ENCODE measurements at regions not wholly inside any gene's neighbourhood (a gene's known extent, or its start where the extent isn't known, plus 50 kb on each side); places are given as distances from the start of the nearest gene placed in this dataset.

DNA sequence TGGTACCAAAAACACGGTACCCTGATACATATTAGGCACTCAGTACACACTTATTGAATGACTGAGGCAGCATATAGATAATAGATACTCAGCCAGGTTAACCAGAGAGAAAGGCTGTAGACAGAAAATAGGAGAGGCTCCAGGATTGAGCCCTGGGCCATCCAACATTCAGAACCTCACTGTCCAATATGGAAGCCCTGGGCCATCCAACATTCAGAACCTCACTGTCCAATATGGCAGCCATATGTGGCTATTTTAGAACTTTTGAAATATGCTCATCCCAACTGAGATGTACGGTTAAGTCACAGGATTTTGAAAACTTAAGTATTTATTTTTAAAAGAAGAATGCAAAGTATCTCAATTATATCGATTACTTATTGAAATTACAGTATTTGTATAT, 142.5 kb upstream of the ID4 start:
- Histone ChIP-seq H4K20me1 (ENCODE audit: insufficient read depth, low read length) (no peaks in the 10 kb centered on the region), H3K4me2 (ENCODE audit: insufficient read depth, low read length) (no peak overlapping the region), H3K4me1 (ENCODE audit: insufficient read depth, low read length) (no peaks in the 10 kb centered on the region), H3K9me3 (ENCODE audit: insufficient read depth, low read length, severe bottlenecking) (no peaks in the 10 kb centered on the region), H3K36me3 (ENCODE audit: insufficient read depth, low read length) (no peaks in the 10 kb centered on the region), H3K27ac (ENCODE audit: low read length) (no peak overlapping the region), H3K4me3 (ENCODE audit: low read depth in 1 of 2, low read length in 2 of 2) (no peak overlapping the region), H2AFZ (ENCODE audit: low read depth, low read length) (no peak overlapping the region), H3K9ac (ENCODE audit: low read depth, low read length) (no peak overlapping the region), H3K27me3 (ENCODE audit: insufficient read depth, low read length, poor library complexity) (no peaks in the 10 kb centered on the region), H3K79me2 (ENCODE audit: insufficient read depth, low read length) (no peaks in the 10 kb centered on the region)
- TF ChIP-seq, protein P1, sequence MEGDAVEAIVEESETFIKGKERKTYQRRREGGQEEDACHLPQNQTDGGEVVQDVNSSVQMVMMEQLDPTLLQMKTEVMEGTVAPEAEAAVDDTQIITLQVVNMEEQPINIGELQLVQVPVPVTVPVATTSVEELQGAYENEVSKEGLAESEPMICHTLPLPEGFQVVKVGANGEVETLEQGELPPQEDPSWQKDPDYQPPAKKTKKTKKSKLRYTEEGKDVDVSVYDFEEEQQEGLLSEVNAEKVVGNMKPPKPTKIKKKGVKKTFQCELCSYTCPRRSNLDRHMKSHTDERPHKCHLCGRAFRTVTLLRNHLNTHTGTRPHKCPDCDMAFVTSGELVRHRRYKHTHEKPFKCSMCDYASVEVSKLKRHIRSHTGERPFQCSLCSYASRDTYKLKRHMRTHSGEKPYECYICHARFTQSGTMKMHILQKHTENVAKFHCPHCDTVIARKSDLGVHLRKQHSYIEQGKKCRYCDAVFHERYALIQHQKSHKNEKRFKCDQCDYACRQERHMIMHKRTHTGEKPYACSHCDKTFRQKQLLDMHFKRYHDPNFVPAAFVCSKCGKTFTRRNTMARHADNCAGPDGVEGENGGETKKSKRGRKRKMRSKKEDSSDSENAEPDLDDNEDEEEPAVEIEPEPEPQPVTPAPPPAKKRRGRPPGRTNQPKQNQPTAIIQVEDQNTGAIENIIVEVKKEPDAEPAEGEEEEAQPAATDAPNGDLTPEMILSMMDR (IDR thresholded peaks at IDR 0.05; ENCODE audit: borderline replicate concordance, extremely low read depth, low read length, poor library complexity, severe bottlenecking): no peak
- no peak for TF ChIP-seq EZH2 (IDR thresholded peaks at IDR 0.05; ENCODE audit: borderline replicate concordance, low read depth, low read length, severe bottlenecking)
- ATAC-seq (ENCODE audit: insufficient read depth, low read depth) (no peak), DNase-seq (no peak)

DNA sequence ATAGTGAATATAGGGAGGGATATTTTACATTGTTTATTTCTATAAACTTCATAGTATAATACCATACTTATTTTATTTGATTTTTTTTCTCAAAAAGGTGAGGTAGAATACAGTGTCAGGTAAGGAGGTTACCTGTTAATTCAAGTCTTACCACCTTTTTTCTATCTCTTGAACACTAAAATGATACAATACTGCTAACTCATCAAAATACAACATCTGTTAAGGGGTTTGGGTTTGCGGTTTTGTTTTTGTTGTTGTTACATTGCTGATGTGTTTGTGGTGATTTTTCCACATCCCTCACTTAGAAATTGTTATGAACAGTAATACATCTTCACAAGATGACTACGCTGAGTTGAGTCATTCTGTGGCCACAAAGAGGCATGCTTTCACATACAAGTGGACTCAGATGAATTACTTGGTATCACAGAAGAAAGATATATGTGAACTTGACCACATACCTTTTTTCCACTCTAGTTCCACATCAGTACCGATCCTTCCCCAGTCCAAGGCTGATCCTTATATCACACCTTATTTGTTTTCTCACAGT, 139.4 kb upstream of the ID4 start:
- no peaks in the 10 kb centered on the region for H3K4me1 ChIP-seq (ENCODE audit: insufficient read depth, low read length)
- H3K9me3 ChIP-seq (ENCODE audit: insufficient read depth, low read length, severe bottlenecking): no peaks in the 10 kb centered on the region
- DNase-seq: no peak
- no peak overlapping the region for H3K27ac ChIP-seq (ENCODE audit: low read length)
- no peaks in the 10 kb centered on the region for H3K79me2 ChIP-seq (ENCODE audit: insufficient read depth, low read length)
- H3K9ac ChIP-seq (ENCODE audit: low read depth, low read length): no peak overlapping the region
- H3K4me3 ChIP-seq (ENCODE audit: low read depth in 1 of 2, low read length in 2 of 2): no peak overlapping the region
- no peak overlapping the region for H3K4me2 ChIP-seq (ENCODE audit: insufficient read depth, low read length)
- ATAC-seq (ENCODE audit: insufficient read depth, low read depth): no peak
- H3K27me3 ChIP-seq (ENCODE audit: insufficient read depth, low read length, poor library complexity): no peaks in the 10 kb centered on the region
- no peaks in the 10 kb centered on the region for H4K20me1 ChIP-seq (ENCODE audit: insufficient read depth, low read length)
- H2AFZ ChIP-seq (ENCODE audit: low read depth, low read length): no peak overlapping the region
- no peak for TF ChIP-seq EZH2 (IDR thresholded peaks at IDR 0.05; ENCODE audit: borderline replicate concordance, low read depth, low read length, severe bottlenecking)
- TF ChIP-seq, protein P1 (IDR thresholded peaks at IDR 0.05; ENCODE audit: borderline replicate concordance, extremely low read depth, low read length, poor library complexity, severe bottlenecking): no peak
- H3K36me3 ChIP-seq (ENCODE audit: insufficient read depth, low read length): no peaks in the 10 kb centered on the region

DNA sequence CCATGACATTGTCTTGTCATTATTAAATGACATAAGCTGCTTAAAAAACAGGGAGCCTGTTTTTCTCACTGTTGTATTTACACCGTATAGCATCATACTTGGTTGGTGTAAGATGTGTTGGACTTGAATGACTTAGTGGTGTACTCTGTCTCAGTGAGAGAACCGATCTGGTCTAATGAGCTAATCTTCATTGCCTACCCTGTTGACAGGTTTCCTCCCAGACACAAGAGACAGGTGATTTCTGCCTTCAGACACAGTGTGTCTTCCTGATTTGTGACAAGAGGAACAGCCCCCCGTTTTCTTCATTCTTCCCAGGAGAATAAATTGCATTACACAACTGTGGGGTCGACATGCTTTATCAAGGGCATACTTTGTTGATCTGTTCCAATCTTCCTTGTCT, 137.2 kb upstream of the ID4 start:
- no peaks in the 10 kb centered on the region for H3K9me3 ChIP-seq (ENCODE audit: insufficient read depth, low read length, severe bottlenecking)
- no peaks in the 10 kb centered on the region for H4K20me1 ChIP-seq (ENCODE audit: insufficient read depth, low read length)
- no peak overlapping the region for H3K4me3 ChIP-seq (ENCODE audit: low read depth in 1 of 2, low read length in 2 of 2)
- no peak overlapping the region for H2AFZ ChIP-seq (ENCODE audit: low read depth, low read length)
- TF ChIP-seq, protein P1 (IDR thresholded peaks at IDR 0.05; ENCODE audit: borderline replicate concordance, extremely low read depth, low read length, poor library complexity, severe bottlenecking): no peak
- no peak for TF ChIP-seq EZH2 (IDR thresholded peaks at IDR 0.05; ENCODE audit: borderline replicate concordance, low read depth, low read length, severe bottlenecking)
- H3K4me2 ChIP-seq (ENCODE audit: insufficient read depth, low read length): no peak overlapping the region
- no peaks in the 10 kb centered on the region for H3K4me1 ChIP-seq (ENCODE audit: insufficient read depth, low read length)
- ATAC-seq (ENCODE audit: insufficient read depth, low read depth): no peak
- no peak for DNase-seq
- H3K9ac ChIP-seq (ENCODE audit: low read depth, low read length): no peak overlapping the region
- no peaks in the 10 kb centered on the region for H3K36me3 ChIP-seq (ENCODE audit: insufficient read depth, low read length)
- H3K27me3 ChIP-seq (ENCODE audit: insufficient read depth, low read length, poor library complexity): no peaks in the 10 kb centered on the region
- H3K27ac ChIP-seq (ENCODE audit: low read length): no peak overlapping the region
- H3K79me2 ChIP-seq (ENCODE audit: insufficient read depth, low read length): no peaks in the 10 kb centered on the region

DNA sequence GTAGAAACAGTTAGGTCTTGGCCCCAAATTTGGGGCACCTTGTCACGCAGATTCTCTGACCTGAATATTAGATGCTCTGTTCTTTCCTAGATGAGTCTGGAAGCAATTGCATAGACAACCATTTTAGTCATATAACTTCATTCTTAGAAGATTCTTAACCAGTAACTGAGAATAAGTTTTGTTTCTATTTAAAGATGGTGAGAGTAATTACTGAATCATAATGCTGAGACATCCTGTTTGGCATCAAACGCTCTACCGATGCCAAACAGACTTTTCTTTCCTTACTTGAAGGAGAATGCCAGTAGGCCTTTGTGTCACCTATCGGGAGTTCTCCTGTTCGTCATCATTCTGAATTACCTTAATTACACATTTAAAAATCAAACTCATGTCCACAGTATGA, 131.6 kb upstream of the ID4 start:
- no peak overlapping the region for H2AFZ ChIP-seq (ENCODE audit: low read depth, low read length)
- no peaks in the 10 kb centered on the region for H4K20me1 ChIP-seq (ENCODE audit: insufficient read depth, low read length)
- DNase-seq: no peak
- no peak overlapping the region for H3K27ac ChIP-seq (ENCODE audit: low read length)
- H3K79me2 ChIP-seq (ENCODE audit: insufficient read depth, low read length): no peaks in the 10 kb centered on the region
- no peaks in the 10 kb centered on the region for H3K27me3 ChIP-seq (ENCODE audit: insufficient read depth, low read length, poor library complexity)
- H3K4me2 ChIP-seq (ENCODE audit: insufficient read depth, low read length): no peak overlapping the region
- H3K4me1 ChIP-seq (ENCODE audit: insufficient read depth, low read length): no peaks in the 10 kb centered on the region
- H3K36me3 ChIP-seq (ENCODE audit: insufficient read depth, low read length): no peaks in the 10 kb centered on the region
- H3K4me3 ChIP-seq (ENCODE audit: low read depth in 1 of 2, low read length in 2 of 2): no peak overlapping the region
- no peaks in the 10 kb centered on the region for H3K9me3 ChIP-seq (ENCODE audit: insufficient read depth, low read length, severe bottlenecking)
- no peak for ATAC-seq (ENCODE audit: insufficient read depth, low read depth)
- TF ChIP-seq, protein P1 (IDR thresholded peaks at IDR 0.05; ENCODE audit: borderline replicate concordance, extremely low read depth, low read length, poor library complexity, severe bottlenecking): no peak
- TF ChIP-seq EZH2 (IDR thresholded peaks at IDR 0.05; ENCODE audit: borderline replicate concordance, low read depth, low read length, severe bottlenecking): no peak
- H3K9ac ChIP-seq (ENCODE audit: low read depth, low read length): no peak overlapping the region
